SK-MEL-5 (cell line): ENCODE measurements at regions not wholly inside any gene's neighbourhood (a gene's known extent, or its start where the extent isn't known, plus 50 kb on each side); places are given as distances from the start of the nearest gene placed in this dataset.

Experiments
- DNase-seq: peaks from one replicate; pipeline ENCODE4 v3.0.0-alpha.2; 2016; ENCODE audit warnings: low read depth, low spot score
- in situ Hi-C: cut with HindIII; loops from 2 replicates; pipeline ENCODE4 v1.10.0; 2016; ENCODE audit warnings: low sequenced_read_pairs, high pct_unique_total_duplicates, low pct_unique_long_range_greater_than_20kb

GRCh38 chr3:193795062-193795690, 202.2 kb downstream of the OPA1 start:
- in situ Hi-C loops, result no loop called here
- no peak for DNase-seq

GRCh38 chr3:193796089-193796488, 203.1 kb downstream of the OPA1 start:
- in situ Hi-C loops, result no loop called here
- DNase-seq, result no peak

DNA sequence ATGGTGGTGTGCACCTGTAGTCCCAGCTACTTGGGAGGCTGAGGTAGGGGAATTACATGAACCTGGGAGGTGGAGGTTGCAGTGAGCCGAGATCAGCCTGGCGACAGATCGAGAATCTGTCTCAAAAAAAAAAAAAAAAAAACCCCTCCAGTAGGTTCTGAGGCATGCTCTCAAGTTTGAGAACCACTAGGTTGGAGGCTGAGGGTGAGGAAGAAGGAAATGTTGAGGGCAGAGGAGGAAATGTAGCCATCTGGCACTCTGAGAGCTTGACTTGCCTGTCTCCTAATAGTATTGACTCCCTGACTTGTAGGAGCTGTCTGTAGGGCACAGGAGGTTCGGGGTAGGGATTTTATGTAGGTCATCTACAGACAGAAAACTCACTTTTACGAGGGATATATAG, 204.6 kb downstream of the OPA1 start:
- in situ Hi-C loops, result no loop called here
- no peak for DNase-seq

DNA sequence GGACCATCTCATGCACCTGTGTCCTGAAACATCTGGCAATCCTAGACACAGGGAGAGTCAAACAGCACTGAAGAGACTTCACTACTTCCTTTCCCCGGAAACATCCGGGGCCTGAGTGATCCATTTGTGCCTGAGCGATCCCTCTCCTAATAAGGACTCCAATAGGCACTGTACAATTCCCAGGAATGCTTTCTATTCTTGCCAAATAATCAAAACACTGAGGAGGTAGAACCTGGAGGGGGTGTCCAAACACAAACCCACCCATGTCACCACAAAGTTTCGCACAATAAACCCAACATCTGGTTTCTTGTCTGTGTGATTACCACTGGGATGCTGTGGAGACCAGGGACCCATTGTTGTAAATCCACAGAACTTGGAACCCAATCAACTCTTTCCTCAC, 205.0 kb downstream of the OPA1 start:
- in situ Hi-C loops, result no loop called here
- no peak for DNase-seq

DNA sequence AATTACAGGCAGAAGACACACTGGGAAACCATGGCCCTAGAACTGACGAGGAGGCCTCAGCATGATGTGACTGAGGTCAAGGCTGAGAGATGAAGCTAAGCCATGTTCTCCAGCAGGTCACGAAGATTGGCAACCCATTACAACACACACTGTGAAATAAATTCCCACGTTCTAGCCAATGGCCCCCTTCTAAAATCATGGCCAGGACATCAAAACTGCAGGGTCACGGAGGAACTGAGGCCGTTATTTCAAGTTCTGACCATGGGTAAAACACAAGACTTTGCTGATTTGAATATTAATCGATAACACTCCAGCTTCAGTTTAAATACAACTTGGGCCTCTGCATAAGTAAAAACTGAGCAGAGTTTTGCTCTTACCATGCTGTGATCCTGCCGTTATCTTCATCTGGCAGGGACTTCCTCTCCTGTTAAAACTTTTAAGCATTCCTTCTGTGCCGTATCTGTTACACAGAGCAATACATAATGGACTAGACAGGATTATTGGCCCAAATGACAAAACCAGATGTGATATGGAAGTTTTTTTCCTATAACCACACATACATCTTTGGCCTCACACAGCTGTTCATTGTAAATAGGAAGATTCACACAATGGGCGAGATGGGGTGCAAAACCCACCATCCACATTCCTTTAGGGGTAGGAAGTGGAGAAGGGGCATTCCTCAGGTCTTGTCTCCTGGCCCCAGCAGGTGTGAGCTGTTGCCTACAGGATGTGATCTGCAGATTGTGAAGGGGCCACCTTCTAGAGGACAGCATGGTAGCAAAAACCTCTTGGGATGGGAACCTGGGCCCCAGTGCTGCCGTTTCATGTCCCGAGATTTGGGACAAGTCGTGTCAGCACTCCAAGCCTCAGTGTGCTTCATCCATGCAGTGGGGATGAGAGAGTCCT, 207.4 kb downstream of the OPA1 start:
- no peak for DNase-seq
- in situ Hi-C loops, result no loop called here

DNA sequence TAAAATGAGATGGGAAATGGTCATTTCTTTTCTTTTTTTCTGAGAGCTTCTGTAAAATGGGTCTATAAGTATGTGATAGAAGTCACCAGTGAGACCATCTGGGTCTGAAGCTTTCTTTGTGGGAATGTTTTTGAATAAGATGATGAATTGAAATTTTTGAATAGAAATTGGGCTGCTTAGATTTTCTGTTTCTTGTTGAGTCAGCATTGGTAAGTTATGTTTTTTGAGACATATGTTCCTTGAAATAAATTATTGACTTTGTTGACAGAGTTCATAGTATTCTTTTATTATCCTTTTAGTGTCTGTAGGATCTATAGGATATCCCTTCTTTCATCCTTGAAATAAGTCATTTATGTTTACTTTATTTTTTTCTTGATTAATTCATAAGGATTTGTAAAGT, 208.1 kb downstream of the OPA1 start:
- DNase-seq, result no peak
- in situ Hi-C loops, result no loop called here

- in situ Hi-C loops, result no loop called here
- DNase-seq, result no peak
These were observed 210.3 kb downstream of the OPA1 start for GRCh38 chr3:193803288-193803687.

- in situ Hi-C loops, result no loop called here
- peak; percentile 17 for DNase-seq
These were observed 212.4 kb downstream of the OPA1 start for GRCh38 chr3:193805448-193805847.

GRCh38 chr3:193808317-193808716, 215.3 kb downstream of the OPA1 start:
- in situ Hi-C loops, result no loop called here
- DNase-seq, result no peak

DNA sequence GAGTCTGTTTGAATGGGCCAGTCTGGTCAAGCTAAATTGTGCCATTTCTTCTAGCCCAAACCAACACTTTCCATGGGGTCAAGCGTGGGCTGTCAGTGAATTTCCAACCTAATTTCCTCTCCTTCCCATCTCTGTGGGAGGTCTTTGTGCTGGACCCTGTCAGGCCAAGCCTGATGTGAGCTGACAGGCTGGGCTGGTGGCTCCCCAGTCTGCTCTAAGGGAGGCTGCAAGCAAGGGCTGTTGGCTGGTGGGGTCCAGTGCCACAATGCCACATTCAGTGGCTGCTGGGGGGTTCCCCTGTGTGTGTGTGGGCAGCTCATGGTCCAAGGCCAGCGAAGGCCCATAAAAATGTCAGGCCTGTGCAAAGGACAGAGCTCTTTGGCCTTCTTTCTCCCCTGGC, 216.1 kb downstream of the OPA1 start:
- no peak for DNase-seq
- in situ Hi-C loops, result no loop called here

- in situ Hi-C loops, result no loop called here
- no peak for DNase-seq
These were observed 219.2 kb downstream of the OPA1 start for GRCh38 chr3:193812078-193812725.

DNA sequence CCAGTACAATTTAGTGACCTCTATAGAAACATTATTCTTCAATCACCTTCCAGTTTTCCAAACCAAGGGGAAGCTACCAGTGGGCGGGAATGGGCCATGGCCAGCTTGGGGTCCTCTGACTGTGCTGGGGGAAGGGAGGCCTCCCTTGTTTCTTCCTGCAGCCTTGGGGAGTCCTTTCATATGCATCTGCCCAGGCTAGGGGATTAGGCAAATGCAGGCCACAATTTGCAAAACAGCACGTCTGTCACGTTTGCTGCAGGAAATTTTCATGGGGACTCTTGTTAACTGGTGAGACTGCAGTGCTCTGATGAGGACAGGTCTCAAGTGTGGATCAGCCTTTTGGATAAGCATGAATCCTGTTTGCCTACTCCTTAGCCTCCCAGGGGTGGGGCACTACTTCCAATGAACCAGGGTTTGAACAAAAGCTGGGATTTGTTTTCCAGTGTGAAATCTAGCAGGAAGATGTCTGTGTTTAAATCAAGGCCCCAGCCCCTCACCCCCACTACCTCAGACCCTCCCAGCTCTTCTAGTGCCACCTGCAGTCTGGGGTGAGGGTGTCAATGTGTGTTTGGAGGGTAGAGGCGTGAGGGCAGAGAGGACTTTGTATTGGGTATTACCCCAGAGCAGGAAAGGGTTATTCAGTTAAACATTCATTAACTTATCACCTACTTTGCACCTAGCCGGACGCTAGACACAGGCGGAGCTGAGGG, 219.9 kb downstream of the OPA1 start:
- in situ Hi-C loops, result no loop called here
- no peak for DNase-seq

GRCh38 chr3:193813501-193813830, 220.5 kb downstream of the OPA1 start:
- in situ Hi-C loops, result no loop called here
- DNase-seq, result no peak

GRCh38 chr3:193814166-193814892, 221.3 kb downstream of the OPA1 start:
- DNase-seq, result no peak
- in situ Hi-C loops, result no loop called here

GRCh38 chr3:193815246-193816027, 222.4 kb downstream of the OPA1 start:
- DNase-seq, result no peak
- in situ Hi-C loops, result no loop called here

- in situ Hi-C loops, result no loop called here
- no peak for DNase-seq
These were observed 223.0 kb downstream of the OPA1 start for GRCh38 chr3:193816028-193816395.

DNA sequence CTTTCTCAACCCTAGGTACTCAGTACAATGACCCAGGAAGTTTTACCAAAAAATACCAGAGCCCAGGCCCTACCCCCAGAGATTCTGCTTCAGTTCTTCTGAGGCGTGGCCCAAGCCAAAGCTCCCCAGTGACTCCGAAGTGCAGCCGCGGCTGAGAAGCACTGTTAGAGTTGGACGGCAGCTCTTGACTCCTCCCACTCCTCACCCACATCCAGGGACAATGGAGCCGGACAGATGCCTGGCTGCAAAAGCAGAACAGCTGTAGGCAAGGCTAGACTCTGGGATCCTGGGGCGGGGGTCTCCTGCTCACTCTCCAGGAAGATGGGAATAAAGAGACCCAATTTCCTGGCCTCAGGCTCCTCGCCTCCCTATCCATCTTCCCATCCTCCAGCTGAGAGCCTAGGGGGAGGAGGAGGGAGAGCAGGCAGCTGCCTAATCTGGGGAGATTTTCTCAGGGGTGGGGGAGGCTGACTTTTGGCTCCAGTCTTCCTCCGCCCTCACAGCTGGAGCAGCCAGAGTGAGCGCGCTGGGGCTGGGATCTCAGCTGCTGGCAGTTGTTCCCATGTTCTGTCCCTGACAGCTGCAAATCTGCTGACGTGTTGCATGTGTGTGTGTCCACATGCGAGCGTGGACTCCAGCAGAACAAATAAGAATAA, 223.8 kb downstream of the OPA1 start:
- in situ Hi-C loops, result no loop called here
- DNase-seq, result no peak
